Stimulated activated CD4-positive, alpha-beta T cell treated with anti-CD3 and anti-CD28 coated beads, Interleukin-15, amount 100 ng/mL, for 48 hours (primary cell): ENCODE measurements at regions not wholly inside any gene's neighbourhood (a gene's known extent, or its start where the extent isn't known, plus 50 kb on each side); places are given as distances from the start of the nearest gene placed in this dataset.

ENCODE experiments used
- DNase-seq, 2 donors: peaks; one replicate each; pipeline ENCODE4 v3.0.0-alpha.2; 2020; ENCODE audit warnings: low read depth in 2 of 2

- no peak for DNase-seq
These were observed 461.9 kb upstream of the KLF4 start for GRCh38 chr9:107951511-107951910.

DNA sequence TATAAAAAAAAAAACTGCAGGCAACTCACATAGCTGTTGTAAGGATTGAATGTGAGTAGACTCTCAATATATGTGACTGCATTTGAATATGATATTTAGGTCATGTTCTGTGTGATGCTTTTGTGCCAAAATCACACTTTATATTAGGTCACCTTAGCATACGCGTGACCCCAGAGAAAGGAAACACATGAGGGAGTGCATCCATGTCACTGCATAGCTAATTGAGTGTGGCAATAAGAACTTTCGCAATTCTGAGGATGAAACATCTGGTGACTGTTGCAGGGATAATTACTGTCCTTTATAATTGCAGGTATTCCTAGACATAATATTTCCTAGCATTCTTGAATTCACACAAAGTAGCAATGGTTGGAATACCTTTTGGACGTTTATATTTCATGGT, 459.5 kb upstream of the KLF4 start:
- no peak for DNase-seq

DNA sequence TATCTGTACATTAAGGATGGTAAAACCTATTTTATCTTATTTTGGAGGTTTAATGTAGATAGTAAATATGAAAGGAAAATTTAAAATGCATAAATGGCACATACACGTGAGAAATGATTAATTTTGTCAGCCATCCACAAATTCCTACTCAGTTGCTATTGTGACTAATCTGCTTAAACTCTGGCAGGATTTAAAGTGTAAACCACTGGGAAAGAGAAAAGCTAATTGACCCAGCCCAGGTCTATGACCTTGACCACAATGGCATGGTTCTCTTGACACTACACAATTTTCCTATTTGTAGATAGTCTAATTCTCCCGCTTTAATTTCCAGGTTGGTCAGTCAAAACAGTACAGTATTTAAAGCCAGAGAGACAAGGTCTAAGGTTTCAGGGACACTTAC, 459.0 kb upstream of the KLF4 start:
- no peak for DNase-seq

DNA sequence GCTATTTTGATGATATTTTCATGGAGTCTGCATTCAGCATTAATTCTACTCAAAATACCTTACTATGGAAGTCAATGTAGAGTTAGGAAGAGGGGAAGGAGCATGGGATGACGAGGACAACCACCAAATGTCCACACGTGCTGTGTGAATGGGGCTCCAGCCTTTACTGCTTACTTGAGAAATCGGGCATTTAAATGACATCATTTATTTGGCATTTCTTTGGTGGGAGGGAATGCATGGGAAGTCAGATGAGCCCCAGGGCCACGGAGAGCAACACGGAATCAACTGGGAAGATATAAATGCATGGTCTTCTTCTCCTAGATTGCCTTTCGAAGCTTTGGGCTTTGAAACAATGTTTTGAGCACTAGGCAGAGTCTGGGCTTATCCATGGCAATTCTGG, 458.5 kb upstream of the KLF4 start:
- DNase-seq: no peak

GRCh38 chr9:107946364-107947141, 457.0 kb upstream of the KLF4 start:
- no peak for DNase-seq

- DNase-seq: no peak
These were observed 456.4 kb upstream of the KLF4 start for GRCh38 chr9:107945961-107946360.

GRCh38 chr9:107945493-107945892, 455.9 kb upstream of the KLF4 start:
- DNase-seq: no peak

GRCh38 chr9:107944387-107944786, 454.8 kb upstream of the KLF4 start:
- no peak for DNase-seq

GRCh38 chr9:107943901-107944300, 454.3 kb upstream of the KLF4 start:
- DNase-seq: no peak

DNA sequence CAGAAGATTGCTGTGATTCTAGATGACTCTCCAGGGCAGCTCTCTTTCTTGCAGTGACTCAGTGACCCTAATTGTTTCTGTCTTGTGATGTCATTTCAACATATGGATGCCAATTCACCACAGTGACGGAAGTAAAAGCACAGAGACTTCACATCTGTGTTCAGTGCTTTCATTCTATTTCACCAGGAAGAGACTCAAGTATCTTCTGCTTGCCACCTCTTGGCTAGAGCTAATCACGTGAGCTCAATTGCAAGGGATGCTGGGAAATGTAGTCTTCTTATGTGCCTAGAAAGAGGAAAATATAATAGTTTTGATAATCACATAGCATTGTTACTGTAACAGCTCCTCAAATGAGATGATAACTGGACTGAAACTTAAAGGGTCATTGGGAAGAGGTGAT, 453.3 kb upstream of the KLF4 start:
- DNase-seq: no peak

DNA sequence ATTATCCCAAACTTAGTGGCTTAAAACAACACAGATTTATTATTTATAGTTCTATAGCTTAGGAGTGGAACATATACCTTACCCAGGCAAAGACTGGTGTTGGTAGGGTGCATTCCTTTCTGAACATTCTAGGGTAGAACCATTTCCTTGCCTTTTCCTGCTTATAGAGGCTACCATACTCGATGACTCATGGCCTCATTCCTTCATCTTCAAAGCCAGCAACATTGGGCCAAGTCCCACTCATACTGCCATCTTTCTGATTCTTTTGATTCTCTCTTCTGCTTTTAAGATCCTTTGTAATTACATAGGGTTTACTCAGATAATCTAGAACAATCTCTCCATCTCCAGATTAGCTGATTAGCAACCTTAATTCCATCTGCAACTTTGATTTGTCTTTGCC, 452.7 kb upstream of the KLF4 start:
- no peak for DNase-seq

GRCh38 chr9:107940616-107941595, 451.3 kb upstream of the KLF4 start:
- no peak for DNase-seq

DNA sequence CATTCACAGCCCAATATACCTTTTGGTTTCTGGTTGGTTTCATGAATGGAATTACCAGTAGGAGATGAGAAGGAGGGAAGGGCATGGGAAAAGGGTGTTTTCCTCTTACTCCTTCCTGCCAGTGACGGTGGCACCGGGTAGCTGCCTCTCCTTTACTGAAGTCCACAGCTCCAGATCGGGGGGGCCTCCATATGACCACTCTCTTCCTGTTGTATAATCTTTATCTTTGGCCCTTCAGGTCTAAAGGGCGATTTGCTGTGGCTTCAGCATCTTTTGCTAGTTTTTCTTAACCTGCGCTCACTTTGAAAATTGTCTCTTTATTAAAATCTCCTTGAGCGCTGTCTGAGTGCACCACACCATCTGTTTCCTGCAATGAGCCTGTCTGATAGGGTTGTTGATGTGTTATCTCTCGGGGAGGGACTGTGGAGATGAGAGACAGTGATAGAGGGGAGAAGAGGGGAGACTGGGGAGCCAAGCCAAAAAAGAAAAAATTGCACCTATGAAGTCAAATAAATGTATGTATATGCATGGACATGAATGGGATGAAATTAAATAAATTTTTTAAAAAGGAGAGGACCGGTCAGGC, 449.3 kb upstream of the KLF4 start:
- no peak for DNase-seq

GRCh38 chr9:107935931-107936330, 446.4 kb upstream of the KLF4 start:
- no peak for DNase-seq

DNA sequence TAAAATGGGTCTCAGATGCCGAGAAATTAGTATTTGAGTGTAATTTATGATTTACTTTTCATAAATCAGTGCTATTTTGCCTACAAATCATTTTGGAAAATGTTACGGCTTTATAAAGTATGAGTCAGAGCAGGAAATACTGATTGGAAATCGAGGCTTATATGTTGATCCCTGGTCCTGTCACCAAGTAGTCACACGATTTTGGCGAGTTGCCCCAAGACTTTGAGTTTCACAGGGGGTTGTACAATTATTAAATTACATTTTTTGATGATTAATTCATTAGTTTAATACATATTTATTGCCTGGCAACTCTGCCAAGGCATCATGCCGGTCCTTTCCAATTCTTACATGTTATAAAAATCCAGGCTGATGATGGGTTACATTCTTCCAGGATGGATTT, 443.9 kb upstream of the KLF4 start:
- no peak for DNase-seq

- DNase-seq: no peak
These were observed 443.5 kb upstream of the KLF4 start for GRCh38 chr9:107933097-107933496.

DNA sequence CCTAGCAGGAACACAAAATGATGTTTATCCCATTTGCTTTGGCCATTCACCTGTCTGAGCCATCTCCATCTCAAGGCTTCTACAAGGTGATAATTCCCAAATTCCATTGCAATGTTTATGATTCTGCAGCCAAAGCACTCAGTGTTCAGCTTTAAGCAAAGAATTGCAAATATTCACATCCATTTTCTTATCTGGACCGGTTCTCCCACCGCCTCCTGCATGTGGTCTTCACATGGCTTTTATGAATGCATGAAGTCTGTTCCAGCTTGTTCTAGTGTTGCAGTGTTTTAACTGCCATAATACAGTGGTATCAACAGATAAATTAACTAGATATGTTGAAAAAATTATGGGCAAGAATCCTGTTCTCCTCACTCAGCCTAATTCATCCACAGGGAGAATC, 443.0 kb upstream of the KLF4 start:
- DNase-seq: no peak

DNA sequence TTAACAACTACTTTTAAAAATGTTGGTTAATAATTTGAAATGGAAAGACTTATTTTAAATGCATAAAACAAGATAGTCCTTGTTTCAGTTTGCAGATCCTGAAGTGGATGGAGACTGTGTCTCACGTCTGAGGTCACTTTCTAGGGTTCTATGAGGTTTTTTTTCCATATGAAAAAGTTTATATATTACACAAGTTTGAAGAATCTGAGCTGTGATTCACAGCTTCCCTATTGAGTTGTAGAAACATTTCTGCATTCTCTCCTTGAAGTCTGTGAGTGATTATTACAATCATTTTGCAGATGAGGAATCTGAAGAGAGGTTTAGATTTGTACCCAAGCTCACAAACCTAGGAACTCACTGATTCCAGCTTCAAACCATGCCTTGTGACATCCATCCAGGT, 442.5 kb upstream of the KLF4 start:
- no peak for DNase-seq

DNA sequence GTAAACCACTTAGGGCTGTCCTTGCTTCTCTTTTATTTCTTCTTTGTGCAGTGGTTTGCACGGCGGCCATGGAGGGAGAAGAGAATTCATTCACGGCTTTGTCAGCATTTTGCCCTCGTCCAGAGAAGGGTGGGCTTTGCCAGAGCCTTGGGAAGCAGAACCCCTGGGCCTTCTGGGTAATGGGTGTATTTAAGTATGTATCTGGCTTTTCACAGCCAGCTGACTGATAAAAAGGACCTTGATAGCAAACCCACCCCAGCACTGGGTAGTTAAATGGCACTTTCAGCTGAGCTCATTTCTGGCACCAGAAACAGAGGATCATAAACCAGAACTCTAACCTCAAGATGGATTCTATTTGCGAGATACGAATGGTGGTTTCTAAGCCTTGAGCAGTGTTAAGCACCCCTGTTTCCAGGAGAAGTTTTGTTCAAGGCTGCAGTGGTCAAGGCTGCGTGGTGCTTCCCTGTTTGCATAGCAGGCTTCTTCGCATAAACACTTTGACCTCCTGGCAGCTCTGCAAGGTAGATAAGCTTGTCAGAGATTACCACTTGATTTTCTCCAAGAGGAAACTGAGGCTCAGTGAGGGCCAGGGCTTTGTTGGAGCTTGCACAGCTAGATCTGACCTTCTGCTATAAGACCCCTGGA, 441.6 kb upstream of the KLF4 start:
- DNase-seq: no peak

DNA sequence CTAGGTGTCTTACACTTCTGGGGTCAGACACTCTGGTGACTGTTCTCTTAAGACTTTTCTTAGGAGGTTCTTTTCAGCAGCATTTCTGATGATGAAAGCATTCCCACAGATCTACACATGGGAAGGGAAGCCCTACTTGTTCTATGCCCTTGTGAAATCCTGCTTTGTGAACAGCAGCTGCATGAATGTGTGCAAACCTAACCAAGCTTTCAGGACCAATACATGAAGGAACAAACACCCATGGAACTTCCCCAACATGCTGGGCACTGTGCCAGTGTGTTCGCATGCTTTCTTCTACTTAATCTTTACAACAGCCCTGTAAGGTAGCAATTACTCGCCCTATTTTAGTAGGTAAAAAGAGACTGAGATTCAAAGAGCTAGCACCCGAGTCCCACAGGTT, 439.9 kb upstream of the KLF4 start:
- DNase-seq: no peak

DNA sequence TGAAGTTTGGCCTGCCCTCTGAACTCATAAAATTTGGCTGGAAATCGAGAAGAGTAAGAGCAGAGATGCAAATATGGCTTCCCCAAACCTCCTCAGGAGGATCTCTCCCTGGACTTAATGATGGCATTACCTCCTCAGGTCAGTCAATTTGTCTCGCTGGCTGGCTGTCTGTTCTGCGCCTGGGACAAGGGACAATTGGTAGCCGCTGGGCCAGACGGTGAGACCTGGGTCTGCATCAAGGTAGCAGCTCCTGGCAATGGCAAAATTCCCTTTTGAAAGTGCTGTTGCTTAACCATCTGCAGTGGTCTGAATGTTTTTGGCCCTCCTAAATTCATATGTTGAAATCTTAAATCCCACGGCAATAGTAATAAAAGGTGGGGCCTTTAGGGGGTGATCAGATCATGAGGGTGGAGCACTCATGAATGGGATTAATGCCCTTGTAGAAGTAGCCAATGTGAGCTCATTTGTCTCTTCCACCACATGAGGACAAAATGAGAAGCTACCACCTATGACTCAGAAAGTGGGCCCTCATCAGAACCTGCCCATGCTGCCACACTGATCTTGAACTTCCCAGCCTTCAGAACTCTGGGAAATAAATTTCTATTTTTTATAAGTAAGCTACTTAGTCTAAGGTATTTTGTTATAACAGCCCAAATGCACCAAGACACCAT, 439.3 kb upstream of the KLF4 start:
- DNase-seq: no peak

DNA sequence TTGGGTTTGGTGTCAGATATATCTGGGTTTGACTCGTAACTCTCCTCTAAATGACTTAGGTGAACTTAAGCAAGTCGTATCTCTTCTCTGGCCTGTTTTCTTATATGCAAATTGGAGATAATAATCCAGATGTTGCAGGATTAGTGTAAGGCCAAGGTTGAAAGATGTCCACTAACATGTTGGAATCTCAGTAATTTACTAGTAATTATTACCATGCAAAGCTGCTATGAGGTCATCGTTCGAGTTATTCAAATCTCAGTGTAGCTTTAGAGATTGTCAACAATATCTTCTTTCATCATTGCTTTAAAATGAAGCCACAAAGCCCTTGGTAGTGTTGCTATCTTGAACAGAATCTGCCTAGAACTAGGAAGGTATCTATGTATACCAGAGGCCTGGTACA, 437.7 kb upstream of the KLF4 start:
- no peak for DNase-seq
